Head of caudate nucleus (tissue), 42 donors: ENCODE measurements at regions not wholly inside any gene's neighbourhood (a gene's known extent, or its start where the extent isn't known, plus 50 kb on each side); places are given as distances from the start of the nearest gene placed in this dataset.

Experiments used
- DNase-seq, 42 donors: peaks; one replicate each; pipeline versions ENCODE4 v3.0.0 to v3.0.0-alpha.2; 2020 to 2021; ENCODE audit warnings: mixed read lengths in 7 of 42
- intact Hi-C: fragments of 100-400 bp; cut with DNase I; formaldehyde crosslinking; loops from one replicate; pipeline ENCODE4 v1.15.0; 2022

GRCh38 chr12:107955966-107956643, 173.0 kb upstream of the WSCD2 start:
- no peak for DNase-seq
- intact Hi-C loops, result no loop called here

GRCh38 chr12:107957459-107957858, 171.6 kb upstream of the WSCD2 start:
- intact Hi-C loops, result no loop called here
- no peak for DNase-seq

GRCh38 chr12:107963635-107964034, 165.5 kb upstream of the WSCD2 start:
- DNase-seq, result no peak
- intact Hi-C loops, result no loop called here

- DNase-seq, result no peak
- intact Hi-C loops, result no loop called here
Measured at GRCh38 chr12:107967170-107967569, 161.9 kb upstream of the WSCD2 start.

GRCh38 chr12:107973950-107974349, 155.1 kb upstream of the WSCD2 start:
- no peak for DNase-seq
- intact Hi-C loops, result no loop called here

- intact Hi-C loops, result no loop called here
- DNase-seq, result no peak
Measured at GRCh38 chr12:107976331-107976730, 152.8 kb upstream of the WSCD2 start.

GRCh38 chr12:107978201-107978600, 150.9 kb upstream of the WSCD2 start:
- no peak for DNase-seq
- intact Hi-C loops, result no loop called here

GRCh38 chr12:107978641-107979040, 150.4 kb upstream of the WSCD2 start:
- DNase-seq, result no peak
- intact Hi-C loops, result no loop called here

GRCh38 chr12:107983756-107984472, 145.2 kb upstream of the WSCD2 start:
- intact Hi-C loops, result no loop called here
- peak in 3 of 42 donors; percentile 8 to 41 (median 11) for DNase-seq

GRCh38 chr12:107984973-107985372, 144.1 kb upstream of the WSCD2 start:
- DNase-seq, result no peak
- intact Hi-C loops, result no loop called here

- DNase-seq, result no peak
- intact Hi-C loops, result no loop called here
Measured at GRCh38 chr12:107986183-107986582, 142.9 kb upstream of the WSCD2 start.

GRCh38 chr12:107990325-107990724, 138.8 kb upstream of the WSCD2 start:
- intact Hi-C loops, result no loop called here

GRCh38 chr12:107992029-107992428, 137.1 kb upstream of the WSCD2 start:
- no peak for DNase-seq
- intact Hi-C loops, result no loop called here

More at GRCh38 chr12:107990325-107990724, 138.8 kb upstream of the WSCD2 start:
- peak in 37 of 42 donors; percentile 5 to 70 (median 36) for DNase-seq

GRCh38 chr12:107992870-107993451, 136.1 kb upstream of the WSCD2 start:
- intact Hi-C loops, result no loop called here
- peak in 6 of 42 donors; percentile 6 to 40 (median 8) for DNase-seq

- no peak for DNase-seq
- intact Hi-C loops, result no loop called here
Measured at GRCh38 chr12:107998863-107999262, 130.2 kb upstream of the WSCD2 start.

- intact Hi-C loops, result no loop called here
- DNase-seq, result no peak
Measured at GRCh38 chr12:108000111-108000510, 129.0 kb upstream of the WSCD2 start.

GRCh38 chr12:108004319-108004718, 124.8 kb upstream of the WSCD2 start:
- intact Hi-C loops, result no loop called here
- DNase-seq, result no peak

GRCh38 chr12:108008163-108008905, 120.8 kb upstream of the WSCD2 start:
- no peak for DNase-seq

GRCh38 chr12:108009442-108010070, 119.5 kb upstream of the WSCD2 start:
- intact Hi-C loops, result no loop called here
- DNase-seq, result no peak

More at GRCh38 chr12:108008163-108008905, 120.8 kb upstream of the WSCD2 start:
- intact Hi-C loops, result no loop called here
